DOHH2 (cell line): ENCODE measurements at regions not wholly inside any gene's neighbourhood (a gene's known extent, or its start where the extent isn't known, plus 50 kb on each side); places are given as distances from the start of the nearest gene placed in this dataset.
"Not testable (repeated sequence)": the region's sequence is repeated elsewhere in the genome, so short reads cannot be mapped to it uniquely, and the experiment has no call there.

Experiments used
- CTCF ChIP-seq: fragments of 200-600 bp; sonication (generic); IDR thresholded peaks from one replicate; pipeline ENCODE4 v1.5.1; 2014; ENCODE audit warnings: antibody characterized with exemption, mild to moderate bottlenecking, low read depth, low read length; ENCODE audit not compliant: poor library complexity, severe bottlenecking
- EZH2phosphoT487 ChIP-seq: fragments of 200-600 bp; sonication (generic); IDR thresholded peaks from 2 replicates; pipeline ENCODE4 v1.6.1; 2017; ENCODE audit warnings: borderline replicate concordance, mild to moderate bottlenecking, antibody characterized with exemption, low read length, moderate library complexity, mixed read lengths

- TF ChIP-seq CTCF, EZH2phosphoT487: not testable (repeated sequence)
Observed at GRCh38 chr1:221530159-221530558, 211.7 kb downstream of the DUSP10 start.
